CD14-positive monocyte (primary cell): ENCODE measurements at regions not wholly inside any gene's neighbourhood (a gene's known extent, or its start where the extent isn't known, plus 50 kb on each side); places are given as distances from the start of the nearest gene placed in this dataset.

Experiments
- DNase-seq, 3 donors: peaks; one replicate each; pipeline ENCODE4 v3.0.0-alpha.2; 2011 to 2022
- H2AFZ ChIP-seq: 2 replicates; pipeline ENCODE4 v1.6.0; 2012; ENCODE audit warnings: mild to moderate bottlenecking, low read depth, low read length, inconsistent platforms; ENCODE audit not compliant: insufficient read depth, poor library complexity, severe bottlenecking
- H3K27ac ChIP-seq, 2 donors: 1 replicate in 1 of 2; 2 replicates in 1 of 2; pipeline ENCODE4 v1.5.1; 2012 to 2013; ENCODE audit warnings: low read length in 2 of 2, control low read depth in 1 of 2, inconsistent platforms in 1 of 2, low read depth in 1 of 2, mild to moderate bottlenecking in 1 of 2
- H3K27me3 ChIP-seq, 2 donors: one replicate each; pipeline versions ENCODE4 v1.6.0 to v1.6.1; 2011 to 2013; ENCODE audit warnings: low read length in 2 of 2; ENCODE audit not compliant: control insufficient read depth in 2 of 2, insufficient read depth in 2 of 2
- H3K36me3 ChIP-seq, 2 donors: replicated peaks in 1 of 2; 1 replicate in 1 of 2; 2 replicates in 1 of 2; pipeline versions ENCODE4 v1.5.1 to v1.6.1; 2012 to 2013; ENCODE audit warnings: low read length in 2 of 2, control low read depth in 1 of 2, inconsistent platforms in 1 of 2, mild to moderate bottlenecking in 1 of 2; ENCODE audit not compliant: insufficient read depth in 2 of 2, control insufficient read depth in 1 of 2
- H3K4me1 ChIP-seq, 2 donors: 1 replicate in 1 of 2; 2 replicates in 1 of 2; pipeline versions ENCODE4 v1.5.1 to v1.6.1; 2012 to 2013; ENCODE audit warnings: low read length in 2 of 2, control low read depth in 1 of 2, inconsistent platforms in 1 of 2, mild to moderate bottlenecking in 1 of 2, moderate library complexity in 1 of 2; ENCODE audit not compliant: insufficient read depth in 2 of 2, control insufficient read depth in 1 of 2
- H3K4me2 ChIP-seq: replicated peaks from 2 replicates; pipeline ENCODE3; 2012; ENCODE audit warnings: low read length, moderate library complexity, mild to moderate bottlenecking; ENCODE audit not compliant: poor library complexity, severe bottlenecking; ENCODE audit errors: extremely low read depth
- H3K4me3 ChIP-seq, 3 experiments: fragments of 200-600 bp in 1 of 3; sonication (generic) in 1 of 3; replicated peaks in 1 of 3; 1 replicate in 2 of 3; 2 replicates in 1 of 3; pipeline ENCODE4 v1.5.1; 2011 to 2013; ENCODE audit warnings: low read length in 3 of 3, mild to moderate bottlenecking in 3 of 3, control low read depth in 2 of 3, low read depth in 2 of 3, inconsistent platforms in 1 of 3, moderate library complexity in 1 of 3
- H3K79me2 ChIP-seq: 2 replicates; pipeline ENCODE4 v1.6.0; 2012; ENCODE audit warnings: mild to moderate bottlenecking, control low read depth, inconsistent platforms, low read length, moderate library complexity; ENCODE audit not compliant: insufficient read depth
- H3K9ac ChIP-seq: 2 replicates; pipeline ENCODE4 v1.6.0; 2017; ENCODE audit warnings: low read length, mild to moderate bottlenecking; ENCODE audit not compliant: insufficient read depth, poor library complexity, severe bottlenecking
- H3K9me3 ChIP-seq, 2 donors: replicated peaks in 1 of 2; 1 replicate in 1 of 2; 2 replicates in 1 of 2; pipeline versions ENCODE4 v1.5.1 to v1.6.1; 2012 to 2013; ENCODE audit warnings: low read length in 2 of 2, control low read depth in 1 of 2; ENCODE audit not compliant: control insufficient read depth in 1 of 2, insufficient read depth in 1 of 2
- H4K20me1 ChIP-seq: 2 replicates; pipeline ENCODE4 v1.6.0; 2012; ENCODE audit warnings: mild to moderate bottlenecking, low read length, control low read depth, moderate library complexity; ENCODE audit not compliant: insufficient read depth
- H3K27ac Mint-ChIP-seq, 7 donors: one replicate each; pipeline ENCODE4 v1.8.0; 2020; ENCODE audit warnings: mild to moderate bottlenecking in 7 of 7, mixed read lengths in 7 of 7, moderate library complexity in 6 of 7, inconsistent platforms in 2 of 7
- H3K27me3 Mint-ChIP-seq, 3 donors: one replicate each; pipeline ENCODE4 v1.8.0; 2021 to 2022; ENCODE audit warnings: low read depth in 3 of 3, mild to moderate bottlenecking in 3 of 3, mixed read lengths in 3 of 3, moderate library complexity in 3 of 3, inconsistent platforms in 1 of 3
- H3K36me3 Mint-ChIP-seq, 2 donors: one replicate each; pipeline ENCODE4 v1.8.0; 2020; ENCODE audit warnings: mixed read lengths in 2 of 2, inconsistent platforms in 1 of 2, mild to moderate bottlenecking in 1 of 2
- H3K4me1 Mint-ChIP-seq: one replicate; pipeline ENCODE4 v1.8.0; 2020; ENCODE audit warnings: mild to moderate bottlenecking, mixed read lengths
- H3K4me3 Mint-ChIP-seq, 2 donors: one replicate each; pipeline ENCODE4 v1.8.0; 2020; ENCODE audit warnings: mild to moderate bottlenecking in 2 of 2, mixed read lengths in 2 of 2, moderate library complexity in 1 of 2
- H3K9me3 Mint-ChIP-seq, 7 donors: one replicate each; pipeline ENCODE4 v1.8.0; 2020 to 2022; ENCODE audit warnings: mixed read lengths in 7 of 7, mild to moderate bottlenecking in 6 of 7, moderate library complexity in 6 of 7, inconsistent platforms in 2 of 7
- WGBS: methylation state at CpG from one replicate; pipeline ENCODE4 v1.1.5; 2013; ENCODE audit warnings: missing lambda C conversion rate; ENCODE audit not compliant: insufficient coverage; 5-methylcytosine and 5-hydroxymethylcytosine counted together
- intact Hi-C, 2 donors: fragments of 100-400 bp; cut with micrococcal nuclease; formaldehyde crosslinking; loops; one replicate each; pipeline versions ENCODE4 v1.15.0 to v1.15.1; 2023
- TF ChIP-seq, protein P1 (sequence below): fragments of 200-600 bp; IDR thresholded peaks from one replicate; pipeline ENCODE4 v1.8.0; 2022; ENCODE audit warnings: antibody characterized with exemption, mild to moderate bottlenecking

DNA sequence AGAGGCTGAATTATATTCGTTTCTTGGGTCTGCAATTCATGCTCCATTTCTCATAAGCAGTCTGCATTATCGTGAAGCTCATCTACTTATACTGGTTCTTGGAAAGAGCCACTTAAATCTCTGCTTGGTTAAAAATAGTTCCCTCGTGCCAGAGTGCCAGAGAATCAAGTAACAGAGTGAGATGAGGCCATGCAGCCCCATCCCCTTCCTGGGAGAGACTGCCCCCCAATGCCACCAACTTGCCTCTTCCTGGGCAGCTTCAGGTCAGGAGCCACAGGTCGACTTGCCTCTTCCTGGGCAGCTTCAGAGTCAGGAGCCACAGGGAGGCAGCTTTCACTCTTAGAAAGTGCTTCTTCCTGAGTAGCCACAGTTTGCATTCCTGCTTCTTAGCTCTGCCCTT, 223.9 kb upstream of the ZBED5 start:
- no peaks in the 10 kb centered on the region for H3K4me1 Mint-ChIP-seq
- Histone ChIP-seq H3K4me3 (no peak overlapping the region), H3K27ac (no peak overlapping the region), H3K9ac (no peak overlapping the region), H3K79me2 (no peaks in the 10 kb centered on the region), H3K4me1 (no peaks in the 10 kb centered on the region), H4K20me1 (no peaks in the 10 kb centered on the region), H3K9me3 (no peaks in the 10 kb centered on the region), H3K27me3 (no peaks in the 10 kb centered on the region), H2AFZ (no peak overlapping the region), H3K36me3 (no peaks in the 10 kb centered on the region), H3K4me2 (no peak overlapping the region)
- H3K9me3 Mint-ChIP-seq: peaks cover 0 to 1% (median 0%) of the 10 kb centered on the region in 7 donors
- peaks cover 0 to 15% (median 12%) of the 10 kb centered on the region in 3 donors for H3K27me3 Mint-ChIP-seq
- no peak for DNase-seq
- 46% methylated on average over 2 of the region's 4 CpGs for WGBS
- TF ChIP-seq, protein P1, sequence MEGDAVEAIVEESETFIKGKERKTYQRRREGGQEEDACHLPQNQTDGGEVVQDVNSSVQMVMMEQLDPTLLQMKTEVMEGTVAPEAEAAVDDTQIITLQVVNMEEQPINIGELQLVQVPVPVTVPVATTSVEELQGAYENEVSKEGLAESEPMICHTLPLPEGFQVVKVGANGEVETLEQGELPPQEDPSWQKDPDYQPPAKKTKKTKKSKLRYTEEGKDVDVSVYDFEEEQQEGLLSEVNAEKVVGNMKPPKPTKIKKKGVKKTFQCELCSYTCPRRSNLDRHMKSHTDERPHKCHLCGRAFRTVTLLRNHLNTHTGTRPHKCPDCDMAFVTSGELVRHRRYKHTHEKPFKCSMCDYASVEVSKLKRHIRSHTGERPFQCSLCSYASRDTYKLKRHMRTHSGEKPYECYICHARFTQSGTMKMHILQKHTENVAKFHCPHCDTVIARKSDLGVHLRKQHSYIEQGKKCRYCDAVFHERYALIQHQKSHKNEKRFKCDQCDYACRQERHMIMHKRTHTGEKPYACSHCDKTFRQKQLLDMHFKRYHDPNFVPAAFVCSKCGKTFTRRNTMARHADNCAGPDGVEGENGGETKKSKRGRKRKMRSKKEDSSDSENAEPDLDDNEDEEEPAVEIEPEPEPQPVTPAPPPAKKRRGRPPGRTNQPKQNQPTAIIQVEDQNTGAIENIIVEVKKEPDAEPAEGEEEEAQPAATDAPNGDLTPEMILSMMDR: no peak
- no peaks in the 10 kb centered on the region for H3K36me3 Mint-ChIP-seq
- H3K27ac Mint-ChIP-seq: no peak overlapping the region
- intact Hi-C loops: no loop called here
- no peak overlapping the region for H3K4me3 Mint-ChIP-seq

GRCh38 chr11:11081288-11081687, 223.4 kb upstream of the ZBED5 start:
- Mint-ChIP-seq H3K27ac (no peak overlapping the region), H3K4me1 (no peaks in the 10 kb centered on the region), H3K36me3 (no peaks in the 10 kb centered on the region), H3K4me3 (no peak overlapping the region), H3K27me3 (peaks cover 0 to 15% (median 12%) of the 10 kb centered on the region in 3 donors), H3K9me3 (peaks cover 0 to 1% (median 0%) of the 10 kb centered on the region in 7 donors)
- Histone ChIP-seq H4K20me1 (no peaks in the 10 kb centered on the region), H3K27ac (no peak overlapping the region), H3K4me2 (no peak overlapping the region), H3K4me1 (no peaks in the 10 kb centered on the region), H3K79me2 (no peaks in the 10 kb centered on the region), H2AFZ (no peak overlapping the region), H3K9ac (no peak overlapping the region), H3K27me3 (no peaks in the 10 kb centered on the region), H3K4me3 (no peak overlapping the region), H3K36me3 (no peaks in the 10 kb centered on the region), H3K9me3 (no peaks in the 10 kb centered on the region)
- TF ChIP-seq, protein P1: no peak
- 100% methylated on average over 1 of the region's 4 CpGs for WGBS
- no peak for DNase-seq
- intact Hi-C loops: no loop called here
